Gastroesophageal sphincter (tissue), 3 donors: ENCODE measurements at regions not wholly inside any gene's neighbourhood (a gene's known extent, or its start where the extent isn't known, plus 50 kb on each side); places are given as distances from the start of the nearest gene placed in this dataset.

ENCODE experiments used
- CTCF ChIP-seq, 4 experiments: fragments of 200-600 bp in 2 of 4; fragments of 450-650 bp in 2 of 4; sonication (generic) in 1 of 4; IDR thresholded peaks; one replicate each; pipeline ENCODE4 v1.5.1; 2017 to 2019; ENCODE audit warnings: antibody characterized with exemption in 4 of 4, mild to moderate bottlenecking in 2 of 4, moderate library complexity in 2 of 4
- POLR2AphosphoS5 ChIP-seq: sonication (generic); formaldehyde crosslinking; IDR thresholded peaks from one replicate; pipeline ENCODE4 v1.6.1; 2017; ENCODE audit warnings: antibody characterized with exemption

GRCh38 chr5:37902323-37902722 is 62.5 kb upstream of the GDNF start:
- TF ChIP-seq CTCF (IDR thresholded peaks at IDR 0.05) = no peak
- TF ChIP-seq POLR2AphosphoS5 = no peak
